HEK293 (cell line): ENCODE measurements at regions not wholly inside any gene's neighbourhood (a gene's known extent, or its start where the extent isn't known, plus 50 kb on each side); places are given as distances from the start of the nearest gene placed in this dataset.

ENCODE experiments used
- CTCF ChIA-PET: fragments of 350-600 bp; formaldehyde crosslinking; extraction: SDS; loops from one replicate; lab custom pipeline; 2021; ENCODE audit warnings: antibody characterized with exemption; lab: Yijun Ruan, JAX
- POLR2A ChIA-PET: fragments of 300-600 bp; formaldehyde crosslinking; extraction: SDS; loops from one replicate; lab custom pipeline; 2020; ENCODE audit warnings: antibody characterized with exemption, inconsistent platforms; lab: Yijun Ruan, JAX
- H3K27ac ChIP-seq: fragments of 200-500 bp; sonication (Bioruptor generic); 2 replicates; pipeline ENCODE4 v1.5.1; 2014; ENCODE audit warnings: low read depth, low read length, control low read depth, inconsistent platforms; ENCODE audit errors: extremely low read depth
- H3K36me3 ChIP-seq, 2 experiments: fragments of 200-500 bp in 1 of 2; sonication (Bioruptor generic) in 1 of 2; 1 replicate in 1 of 2; 2 replicates in 1 of 2; pipeline ENCODE4 v1.5.1; 2014 to 2017; ENCODE audit warnings: inconsistent platforms in 2 of 2, low read length in 2 of 2; ENCODE audit not compliant: control insufficient read depth in 2 of 2, insufficient read depth in 1 of 2
- H3K4me1 ChIP-seq: fragments of 200-500 bp; sonication (Bioruptor generic); 2 replicates; pipeline ENCODE4 v1.5.1; 2014; ENCODE audit warnings: mild to moderate bottlenecking, low read length, inconsistent platforms; ENCODE audit not compliant: control insufficient read depth, insufficient read depth
- H3K4me3 ChIP-seq: 2 replicates; pipeline ENCODE4 v1.5.1; 2011; ENCODE audit warnings: low read depth, mild to moderate bottlenecking, control low read depth, low read length, moderate library complexity
- H3K9me3 ChIP-seq: fragments of 200-500 bp; sonication (Bioruptor generic); 2 replicates; pipeline ENCODE4 v1.5.1; 2014; ENCODE audit warnings: low read depth, low read length, inconsistent platforms; ENCODE audit not compliant: control insufficient read depth, insufficient read depth
- GLIS1 ChIP-seq: fragments of 450-650 bp; formaldehyde crosslinking; IDR thresholded peaks from 2 replicates; pipeline ENCODE4 v1.5.1; 2016; ENCODE audit warnings: missing biosample characterization, missing genetic modification characterization
- MYNN ChIP-seq: fragments of 450-650 bp; formaldehyde crosslinking; IDR thresholded peaks from 2 replicates; pipeline ENCODE4 v1.5.1; 2016; ENCODE audit warnings: missing biosample characterization, missing genetic modification characterization, borderline replicate concordance
- OVOL3 ChIP-seq: fragments of 450-650 bp; formaldehyde crosslinking; IDR thresholded peaks from 2 replicates; pipeline ENCODE4 v1.5.1; 2016; ENCODE audit warnings: missing biosample characterization, missing genetic modification characterization
- SP3 ChIP-seq: fragments of 450-650 bp; formaldehyde crosslinking; IDR thresholded peaks from 2 replicates; pipeline ENCODE4 v1.5.1; 2016; ENCODE audit warnings: missing biosample characterization, missing genetic modification characterization
- ZBTB48 ChIP-seq: fragments of 450-650 bp; formaldehyde crosslinking; IDR thresholded peaks from 2 replicates; pipeline ENCODE4 v1.5.1; 2016; ENCODE audit warnings: missing biosample characterization, missing genetic modification characterization
- ZNF114 ChIP-seq: fragments of 450-650 bp; formaldehyde crosslinking; IDR thresholded peaks from 2 replicates; pipeline ENCODE4 v1.5.0; 2017; ENCODE audit warnings: missing biosample characterization, missing genetic modification characterization
- ZNF16 ChIP-seq: fragments of 450-650 bp; formaldehyde crosslinking; IDR thresholded peaks from 2 replicates; pipeline ENCODE4 v1.5.1; 2016; ENCODE audit warnings: low read depth, missing biosample characterization, missing genetic modification characterization
- ZNF280C ChIP-seq: fragments of 450-650 bp; formaldehyde crosslinking; IDR thresholded peaks from 2 replicates; pipeline ENCODE4 v1.5.1; 2016; ENCODE audit warnings: missing biosample characterization, missing genetic modification characterization
- ZNF426 ChIP-seq: fragments of 450-650 bp; formaldehyde crosslinking; IDR thresholded peaks from 2 replicates; pipeline ENCODE4 v1.5.1; 2017; ENCODE audit warnings: missing biosample characterization, missing genetic modification characterization, mild to moderate bottlenecking, inconsistent platforms, moderate library complexity
- ZNF530 ChIP-seq: fragments of 450-650 bp; formaldehyde crosslinking; IDR thresholded peaks from 2 replicates; pipeline ENCODE4 v1.5.1; 2016; ENCODE audit warnings: low read depth, missing biosample characterization, missing genetic modification characterization
- ZNF555 ChIP-seq: fragments of 450-650 bp; formaldehyde crosslinking; conservative IDR thresholded peaks from 2 replicates; pipeline ENCODE4 v1.5.1; 2017; ENCODE audit warnings: missing biosample characterization, mild to moderate bottlenecking, missing genetic modification characterization, inconsistent platforms
- ZNF626 ChIP-seq: fragments of 450-650 bp; sonication (Bioruptor Pico); formaldehyde crosslinking; IDR thresholded peaks from 2 replicates; pipeline ENCODE4 v1.5.1; 2018; ENCODE audit warnings: missing biosample characterization, missing genetic modification characterization, inconsistent platforms
- ZNF654 ChIP-seq: fragments of 450-650 bp; formaldehyde crosslinking; IDR thresholded peaks from 2 replicates; pipeline ENCODE4 v1.5.1; 2016; ENCODE audit warnings: low read depth, missing biosample characterization, missing genetic modification characterization
- ZNF692 ChIP-seq: fragments of 450-650 bp; formaldehyde crosslinking; IDR thresholded peaks from 2 replicates; pipeline ENCODE4 v1.5.1; 2016; ENCODE audit warnings: missing biosample characterization, missing genetic modification characterization
- ZNF777 ChIP-seq: fragments of 450-650 bp; formaldehyde crosslinking; IDR thresholded peaks from 2 replicates; pipeline ENCODE4 v1.5.1; 2017; ENCODE audit warnings: missing biosample characterization, missing genetic modification characterization, borderline replicate concordance
- ZXDB ChIP-seq: fragments of 450-650 bp; formaldehyde crosslinking; IDR thresholded peaks from 2 replicates; pipeline ENCODE4 v1.5.1; 2016; ENCODE audit warnings: missing biosample characterization, missing genetic modification characterization
- TF ChIP-seq, protein P1 (sequence below): fragments of 450-650 bp; formaldehyde crosslinking; IDR thresholded peaks from 2 replicates; pipeline ENCODE4 v1.5.1; 2017; ENCODE audit warnings: missing biosample characterization, missing genetic modification characterization
- TF ChIP-seq, protein P2 (sequence below): fragments of 450-650 bp; formaldehyde crosslinking; IDR thresholded peaks from 2 replicates; pipeline ENCODE4 v1.5.1; 2016; ENCODE audit warnings: missing biosample characterization, missing genetic modification characterization, borderline replicate concordance

DNA sequence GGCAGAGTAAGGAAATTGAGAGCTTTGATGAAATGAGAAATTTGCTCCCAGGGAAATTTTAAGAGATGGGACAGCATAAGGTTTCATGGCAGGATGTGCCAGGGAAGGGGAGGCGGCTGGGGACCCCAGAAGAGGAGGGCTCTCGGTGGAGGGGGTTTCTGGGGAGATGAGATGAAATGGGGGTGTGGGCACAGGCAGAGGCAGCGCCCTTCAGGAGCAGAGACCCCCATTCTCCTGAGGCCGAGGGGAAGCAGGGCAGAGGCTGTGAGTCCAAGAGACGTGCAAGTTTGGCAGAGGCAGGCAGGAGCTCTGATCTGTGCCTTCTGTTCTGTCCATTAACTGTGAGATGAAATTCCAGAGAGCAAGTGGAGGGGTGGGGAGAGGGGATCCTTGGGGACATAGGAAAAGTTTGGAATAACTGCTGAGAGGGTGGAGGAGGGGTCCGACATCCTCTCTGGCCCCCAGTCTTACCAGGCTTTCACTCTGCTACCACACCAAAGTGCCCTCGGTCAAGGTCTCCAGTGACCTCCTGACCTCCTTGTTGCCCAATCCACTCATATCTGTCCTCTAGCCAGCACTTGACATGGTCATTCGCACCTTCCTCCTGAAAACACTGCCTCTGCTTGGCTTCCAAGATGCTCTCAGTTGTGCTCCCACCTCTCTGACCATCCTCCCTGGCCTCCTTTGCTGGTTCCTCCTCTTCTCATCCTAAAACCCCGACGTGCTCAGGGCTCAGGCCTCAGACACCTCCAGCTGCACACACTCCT is 108.1 kb upstream of the MVB12B start:
- Histone ChIP-seq H3K4me1 (no peaks in the 10 kb centered on the region), H3K27ac (no peak overlapping the region), H3K36me3 (no peaks in the 10 kb centered on the region)
- CTCF ChIA-PET = interaction anchor here (1.2 kb wide), 1 partner anchor 11 kb away, joined by 3 read pairs; no protein-coding TSS in a partner anchor
- POLR2A ChIA-PET = no interaction called here
- TF ChIP-seq ZNF777 (tag by site-specific recombination) (no peak), ZNF280C (tag by site-specific recombination) (no peak), ZXDB (tag by site-specific recombination) (no peak), MYNN (tag by site-specific recombination) (no peak), ZBTB48 (tag by site-specific recombination) (no peak)
- TF ChIP-seq, all 188 proteins: peak for 0
- no peaks in the 10 kb centered on the region for H3K9me3 ChIP-seq
- H3K4me3 ChIP-seq = no peak overlapping the region

GRCh38 chr9:126219166-126219565 is 107.5 kb upstream of the MVB12B start:
- no peaks in the 10 kb centered on the region for H3K9me3 ChIP-seq
- no peaks in the 10 kb centered on the region for H3K36me3 ChIP-seq
- no peaks in the 10 kb centered on the region for H3K4me1 ChIP-seq
- TF ChIP-seq SP3 = no peak
- no peak for TF ChIP-seq GLIS1 (tag by site-specific recombination)
- TF ChIP-seq ZNF626 (tag by site-specific recombination) = no peak
- TF ChIP-seq ZNF530 (tag by site-specific recombination) = no peak
- POLR2A ChIA-PET = no interaction called here
- no peak overlapping the region for H3K4me3 ChIP-seq
- no peak overlapping the region for H3K27ac ChIP-seq
- CTCF ChIA-PET = no interaction called here

DNA sequence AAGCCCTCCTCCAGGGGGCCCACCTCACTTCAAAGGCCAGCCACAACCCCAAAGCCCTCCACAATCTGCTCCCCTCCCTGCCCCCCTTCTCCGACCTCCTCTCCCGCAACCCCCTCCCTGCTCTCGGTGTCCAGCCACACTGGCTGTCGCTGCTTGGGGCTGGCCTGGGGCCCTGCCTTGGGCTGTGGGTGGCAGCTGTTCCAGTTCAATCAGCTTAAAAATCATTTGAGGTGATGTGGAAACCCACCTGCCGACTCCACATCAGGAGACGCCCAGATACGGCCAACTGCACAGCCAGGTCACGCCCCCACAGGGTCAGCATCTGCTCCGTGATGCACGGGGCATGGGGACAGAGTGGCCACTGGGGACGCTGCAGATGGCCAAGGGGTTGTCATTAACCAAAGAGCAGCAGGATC is 107.0 kb upstream of the MVB12B start:
- H3K27ac ChIP-seq = no peak overlapping the region
- ChIA-PET POLR2A (no interaction called here), CTCF (no interaction called here)
- no peaks in the 10 kb centered on the region for H3K36me3 ChIP-seq
- H3K4me1 ChIP-seq = no peaks in the 10 kb centered on the region
- H3K9me3 ChIP-seq = no peaks in the 10 kb centered on the region
- no peak overlapping the region for H3K4me3 ChIP-seq
- TF ChIP-seq OVOL3 (tag by site-specific recombination) = no peak
- no peak for TF ChIP-seq ZNF16 (tag by site-specific recombination)
- TF ChIP-seq, protein P1, sequence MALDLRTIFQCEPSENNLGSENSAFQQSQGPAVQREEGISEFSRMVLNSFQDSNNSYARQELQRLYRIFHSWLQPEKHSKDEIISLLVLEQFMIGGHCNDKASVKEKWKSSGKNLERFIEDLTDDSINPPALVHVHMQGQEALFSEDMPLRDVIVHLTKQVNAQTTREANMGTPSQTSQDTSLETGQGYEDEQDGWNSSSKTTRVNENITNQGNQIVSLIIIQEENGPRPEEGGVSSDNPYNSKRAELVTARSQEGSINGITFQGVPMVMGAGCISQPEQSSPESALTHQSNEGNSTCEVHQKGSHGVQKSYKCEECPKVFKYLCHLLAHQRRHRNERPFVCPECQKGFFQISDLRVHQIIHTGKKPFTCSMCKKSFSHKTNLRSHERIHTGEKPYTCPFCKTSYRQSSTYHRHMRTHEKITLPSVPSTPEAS (tag by site-specific recombination) = no peak
- no peak for TF ChIP-seq ZNF114 (tag by site-specific recombination)
- TF ChIP-seq, protein P2, sequence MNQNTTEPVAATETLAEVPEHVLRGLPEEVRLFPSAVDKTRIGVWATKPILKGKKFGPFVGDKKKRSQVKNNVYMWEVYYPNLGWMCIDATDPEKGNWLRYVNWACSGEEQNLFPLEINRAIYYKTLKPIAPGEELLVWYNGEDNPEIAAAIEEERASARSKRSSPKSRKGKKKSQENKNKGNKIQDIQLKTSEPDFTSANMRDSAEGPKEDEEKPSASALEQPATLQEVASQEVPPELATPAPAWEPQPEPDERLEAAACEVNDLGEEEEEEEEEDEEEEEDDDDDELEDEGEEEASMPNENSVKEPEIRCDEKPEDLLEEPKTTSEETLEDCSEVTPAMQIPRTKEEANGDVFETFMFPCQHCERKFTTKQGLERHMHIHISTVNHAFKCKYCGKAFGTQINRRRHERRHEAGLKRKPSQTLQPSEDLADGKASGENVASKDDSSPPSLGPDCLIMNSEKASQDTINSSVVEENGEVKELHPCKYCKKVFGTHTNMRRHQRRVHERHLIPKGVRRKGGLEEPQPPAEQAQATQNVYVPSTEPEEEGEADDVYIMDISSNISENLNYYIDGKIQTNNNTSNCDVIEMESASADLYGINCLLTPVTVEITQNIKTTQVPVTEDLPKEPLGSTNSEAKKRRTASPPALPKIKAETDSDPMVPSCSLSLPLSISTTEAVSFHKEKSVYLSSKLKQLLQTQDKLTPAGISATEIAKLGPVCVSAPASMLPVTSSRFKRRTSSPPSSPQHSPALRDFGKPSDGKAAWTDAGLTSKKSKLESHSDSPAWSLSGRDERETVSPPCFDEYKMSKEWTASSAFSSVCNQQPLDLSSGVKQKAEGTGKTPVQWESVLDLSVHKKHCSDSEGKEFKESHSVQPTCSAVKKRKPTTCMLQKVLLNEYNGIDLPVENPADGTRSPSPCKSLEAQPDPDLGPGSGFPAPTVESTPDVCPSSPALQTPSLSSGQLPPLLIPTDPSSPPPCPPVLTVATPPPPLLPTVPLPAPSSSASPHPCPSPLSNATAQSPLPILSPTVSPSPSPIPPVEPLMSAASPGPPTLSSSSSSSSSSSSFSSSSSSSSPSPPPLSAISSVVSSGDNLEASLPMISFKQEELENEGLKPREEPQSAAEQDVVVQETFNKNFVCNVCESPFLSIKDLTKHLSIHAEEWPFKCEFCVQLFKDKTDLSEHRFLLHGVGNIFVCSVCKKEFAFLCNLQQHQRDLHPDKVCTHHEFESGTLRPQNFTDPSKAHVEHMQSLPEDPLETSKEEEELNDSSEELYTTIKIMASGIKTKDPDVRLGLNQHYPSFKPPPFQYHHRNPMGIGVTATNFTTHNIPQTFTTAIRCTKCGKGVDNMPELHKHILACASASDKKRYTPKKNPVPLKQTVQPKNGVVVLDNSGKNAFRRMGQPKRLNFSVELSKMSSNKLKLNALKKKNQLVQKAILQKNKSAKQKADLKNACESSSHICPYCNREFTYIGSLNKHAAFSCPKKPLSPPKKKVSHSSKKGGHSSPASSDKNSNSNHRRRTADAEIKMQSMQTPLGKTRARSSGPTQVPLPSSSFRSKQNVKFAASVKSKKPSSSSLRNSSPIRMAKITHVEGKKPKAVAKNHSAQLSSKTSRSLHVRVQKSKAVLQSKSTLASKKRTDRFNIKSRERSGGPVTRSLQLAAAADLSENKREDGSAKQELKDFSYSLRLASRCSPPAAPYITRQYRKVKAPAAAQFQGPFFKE = no peak
- no peak for TF ChIP-seq ZNF692
- no peak for TF ChIP-seq ZNF654 (tag by site-specific recombination)
- no peak for TF ChIP-seq ZNF426 (tag by site-specific recombination)
- TF ChIP-seq ZNF555 (tag by site-specific recombination) = no peak
